Central memory CD8-positive, alpha-beta T cell (primary cell): ENCODE measurements at regions not wholly inside any gene's neighbourhood (a gene's known extent, or its start where the extent isn't known, plus 50 kb on each side); places are given as distances from the start of the nearest gene placed in this dataset.

Experiments
- ATAC-seq: fragments of 150-1000 bp; cut with Tn5 transposase; replicated peaks from 2 replicates; pipeline ENCODE4 v1.10.0; 2022; ENCODE audit warnings: mild to moderate bottlenecking, moderate FRiP score, moderate number of reproducible peaks; ENCODE audit not compliant: poor library complexity, severe bottlenecking; ENCODE audit errors: extremely low read depth
- DNase-seq, 2 donors: peaks; one replicate each; pipeline ENCODE4 v3.0.0; 2021; ENCODE audit warnings: low spot score in 2 of 2
- H3K27ac Mint-ChIP-seq: one replicate; pipeline ENCODE4 v1.8.0; 2022; ENCODE audit warnings: low read depth, mild to moderate bottlenecking, moderate library complexity, mixed read lengths
- H3K27me3 Mint-ChIP-seq: one replicate; pipeline ENCODE4 v1.8.0; 2022; ENCODE audit warnings: mixed read lengths
- H3K36me3 Mint-ChIP-seq: one replicate; pipeline ENCODE4 v1.8.0; 2022; ENCODE audit warnings: mild to moderate bottlenecking, moderate library complexity, mixed read lengths; ENCODE audit not compliant: insufficient read depth
- H3K4me1 Mint-ChIP-seq: one replicate; pipeline ENCODE4 v1.8.0; 2022; ENCODE audit warnings: mixed read lengths
- H3K4me3 Mint-ChIP-seq: one replicate; pipeline ENCODE4 v1.8.0; 2022; ENCODE audit warnings: mild to moderate bottlenecking, moderate library complexity, mixed read lengths
- H3K9me3 Mint-ChIP-seq: one replicate; pipeline ENCODE4 v1.8.0; 2022; ENCODE audit warnings: mixed read lengths

- H3K4me1 Mint-ChIP-seq: no peaks in the 10 kb centered on the region
- H3K27me3 Mint-ChIP-seq: peaks cover 20% of the 10 kb centered on the region
- ATAC-seq (no peak), DNase-seq (no peak)
- no peak overlapping the region for H3K4me3 Mint-ChIP-seq
- no peaks in the 10 kb centered on the region for H3K9me3 Mint-ChIP-seq
- no peaks in the 10 kb centered on the region for H3K36me3 Mint-ChIP-seq
- no peak overlapping the region for H3K27ac Mint-ChIP-seq
Measured at GRCh38 chr1:209484429-209484828, 99.1 kb upstream of the CAMK1G start.

DNA sequence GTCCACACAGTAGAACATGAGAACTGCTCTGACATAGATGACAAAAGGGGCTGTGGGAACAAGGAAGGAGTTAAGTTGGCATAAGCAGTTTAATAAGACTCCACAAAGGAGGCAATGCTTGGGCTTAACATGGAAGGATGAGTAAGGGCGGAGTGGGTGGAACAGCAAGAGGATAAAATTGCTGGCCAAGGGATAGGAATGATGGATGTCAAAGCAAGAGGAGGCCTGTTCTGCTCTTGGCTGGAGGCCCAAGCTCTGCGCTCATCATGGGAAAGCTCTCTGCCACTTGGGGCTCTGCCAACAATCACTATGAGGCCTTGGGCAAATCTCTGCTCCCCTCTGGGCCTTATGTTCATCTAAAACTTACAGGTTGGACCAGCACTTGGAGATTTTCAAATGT, 98.3 kb upstream of the CAMK1G start:
- Mint-ChIP-seq H3K27ac (no peak overlapping the region), H3K27me3 (peaks cover 13% of the 10 kb centered on the region), H3K4me3 (no peak overlapping the region), H3K36me3 (no peaks in the 10 kb centered on the region), H3K9me3 (no peaks in the 10 kb centered on the region), H3K4me1 (no peaks in the 10 kb centered on the region)
- ATAC-seq (no peak), DNase-seq (no peak)

GRCh38 chr1:209485751-209486150, 97.8 kb upstream of the CAMK1G start:
- Mint-ChIP-seq H3K4me3 (no peak overlapping the region), H3K27ac (no peak overlapping the region), H3K27me3 (peaks cover 9% of the 10 kb centered on the region), H3K4me1 (no peaks in the 10 kb centered on the region), H3K36me3 (no peaks in the 10 kb centered on the region), H3K9me3 (no peaks in the 10 kb centered on the region)
- ATAC-seq (no peak), DNase-seq (no peak)

DNA sequence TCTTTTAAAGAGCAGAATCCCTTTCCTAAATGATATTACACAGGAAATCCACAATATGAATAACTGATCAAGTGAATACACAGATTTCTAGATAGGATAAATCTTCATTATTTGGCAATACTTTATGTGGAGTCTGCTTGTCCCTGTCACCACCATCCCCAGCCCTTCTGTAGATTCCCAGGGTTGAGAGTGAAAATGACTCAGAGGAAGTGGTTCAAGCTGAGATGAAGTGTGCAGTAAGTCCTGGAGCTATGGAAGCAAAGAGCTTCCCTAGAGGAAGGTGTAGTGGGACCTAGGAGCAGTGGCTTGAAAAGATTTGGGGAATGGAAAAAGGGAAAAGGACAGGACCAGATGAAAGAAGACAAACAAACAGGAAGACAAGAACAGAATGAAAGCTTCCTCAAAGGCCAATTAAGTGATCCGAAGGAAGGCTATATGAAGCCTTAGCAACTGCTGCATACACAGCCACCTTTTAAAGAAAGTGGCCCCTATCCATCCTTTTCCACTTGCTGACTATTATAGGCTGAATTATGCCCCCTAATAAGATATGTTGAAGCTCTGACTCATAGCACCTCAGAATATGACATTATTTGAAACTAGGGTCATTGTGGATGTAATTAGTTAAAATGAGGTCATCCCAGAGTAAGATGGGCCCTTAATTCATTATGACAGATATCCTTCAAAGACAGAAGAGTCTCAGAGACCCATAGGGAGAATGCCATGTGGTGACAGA, 96.5 kb upstream of the CAMK1G start:
- H3K4me1 Mint-ChIP-seq: no peaks in the 10 kb centered on the region
- no peaks in the 10 kb centered on the region for H3K9me3 Mint-ChIP-seq
- no peak overlapping the region for H3K27ac Mint-ChIP-seq
- no peaks in the 10 kb centered on the region for H3K36me3 Mint-ChIP-seq
- DNase-seq (no peak), ATAC-seq (no peak)
- no peak overlapping the region for H3K4me3 Mint-ChIP-seq
- peaks cover 15% of the 10 kb centered on the region for H3K27me3 Mint-ChIP-seq

GRCh38 chr1:209490013-209490412, 93.5 kb upstream of the CAMK1G start:
- no peak overlapping the region for H3K27ac Mint-ChIP-seq
- DNase-seq: no peak
- peaks cover 2% of the 10 kb centered on the region for H3K9me3 Mint-ChIP-seq
- H3K4me3 Mint-ChIP-seq: no peak overlapping the region
- no peak for ATAC-seq
- no peaks in the 10 kb centered on the region for H3K4me1 Mint-ChIP-seq
- H3K27me3 Mint-ChIP-seq: peaks cover 39% of the 10 kb centered on the region
- H3K36me3 Mint-ChIP-seq: no peaks in the 10 kb centered on the region

GRCh38 chr1:209491031-209491430, 92.5 kb upstream of the CAMK1G start:
- no peak for ATAC-seq
- DNase-seq: no peak
- no peak overlapping the region for H3K4me3 Mint-ChIP-seq
- H3K4me1 Mint-ChIP-seq: no peaks in the 10 kb centered on the region
- no peaks in the 10 kb centered on the region for H3K36me3 Mint-ChIP-seq
- peaks cover 41% of the 10 kb centered on the region for H3K27me3 Mint-ChIP-seq
- peaks cover 5% of the 10 kb centered on the region for H3K9me3 Mint-ChIP-seq
- H3K27ac Mint-ChIP-seq: no peak overlapping the region

- Mint-ChIP-seq H3K27ac (no peak overlapping the region), H3K9me3 (peaks cover 5% of the 10 kb centered on the region), H3K27me3 (peaks cover 41% of the 10 kb centered on the region), H3K4me1 (no peaks in the 10 kb centered on the region), H3K36me3 (no peaks in the 10 kb centered on the region), H3K4me3 (no peak overlapping the region)
- ATAC-seq (no peak), DNase-seq (no peak)
Measured at GRCh38 chr1:209491496-209491895, 92.0 kb upstream of the CAMK1G start.

DNA sequence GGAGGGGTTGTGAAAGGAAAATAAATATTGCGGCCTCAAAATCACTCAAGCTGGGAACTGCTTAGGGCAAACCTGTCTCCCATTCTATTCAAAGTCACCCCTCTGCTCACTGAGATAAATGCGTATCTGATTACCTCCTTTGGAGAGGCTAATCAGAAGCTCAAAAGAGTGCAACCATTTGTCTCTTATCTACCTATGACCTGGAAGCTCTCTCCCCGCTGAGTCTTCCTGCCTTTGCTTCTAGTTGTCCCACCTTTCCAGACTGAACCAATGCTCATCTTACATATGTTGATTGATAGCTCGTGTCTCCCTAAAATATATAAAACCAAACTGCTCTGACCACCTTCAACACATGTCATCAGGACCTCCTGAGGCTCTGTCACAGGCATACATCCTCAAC, 91.6 kb upstream of the CAMK1G start:
- H3K27ac Mint-ChIP-seq: no peak overlapping the region
- H3K4me1 Mint-ChIP-seq: no peaks in the 10 kb centered on the region
- H3K36me3 Mint-ChIP-seq: no peaks in the 10 kb centered on the region
- no peak overlapping the region for H3K4me3 Mint-ChIP-seq
- ATAC-seq (no peak), DNase-seq (no peak)
- H3K9me3 Mint-ChIP-seq: peaks cover 9% of the 10 kb centered on the region
- H3K27me3 Mint-ChIP-seq: peaks cover 41% of the 10 kb centered on the region

- no peaks in the 10 kb centered on the region for H3K4me1 Mint-ChIP-seq
- peaks cover 32% of the 10 kb centered on the region for H3K27me3 Mint-ChIP-seq
- no peaks in the 10 kb centered on the region for H3K36me3 Mint-ChIP-seq
- ATAC-seq (no peak), DNase-seq (no peak)
- peaks cover 11% of the 10 kb centered on the region for H3K9me3 Mint-ChIP-seq
- no peak overlapping the region for H3K27ac Mint-ChIP-seq
- H3K4me3 Mint-ChIP-seq: no peak overlapping the region
Measured at GRCh38 chr1:209493559-209493958, 90.0 kb upstream of the CAMK1G start.

GRCh38 chr1:209497729-209498128, 85.8 kb upstream of the CAMK1G start:
- Mint-ChIP-seq H3K9me3 (peaks cover 25% of the 10 kb centered on the region), H3K27ac (no peak overlapping the region), H3K4me1 (no peaks in the 10 kb centered on the region), H3K27me3 (peaks cover 46% of the 10 kb centered on the region), H3K36me3 (no peaks in the 10 kb centered on the region), H3K4me3 (no peak overlapping the region)
- no peak for DNase-seq
- no peak for ATAC-seq

- H3K4me3 Mint-ChIP-seq: no peak overlapping the region
- peaks cover 37% of the 10 kb centered on the region for H3K27me3 Mint-ChIP-seq
- H3K4me1 Mint-ChIP-seq: no peaks in the 10 kb centered on the region
- DNase-seq (no peak), ATAC-seq (no peak)
- H3K27ac Mint-ChIP-seq: no peak overlapping the region
- H3K9me3 Mint-ChIP-seq: peaks cover 20% of the 10 kb centered on the region
- no peaks in the 10 kb centered on the region for H3K36me3 Mint-ChIP-seq
Measured at GRCh38 chr1:209500993-209501392, 82.5 kb upstream of the CAMK1G start.

GRCh38 chr1:209503196-209503595, 80.3 kb upstream of the CAMK1G start:
- no peak overlapping the region for H3K4me3 Mint-ChIP-seq
- DNase-seq (no peak), ATAC-seq (no peak)
- H3K27me3 Mint-ChIP-seq: peaks cover 49% of the 10 kb centered on the region
- H3K27ac Mint-ChIP-seq: no peak overlapping the region
- H3K4me1 Mint-ChIP-seq: no peaks in the 10 kb centered on the region
- H3K9me3 Mint-ChIP-seq: peaks cover 14% of the 10 kb centered on the region
- H3K36me3 Mint-ChIP-seq: no peaks in the 10 kb centered on the region

DNA sequence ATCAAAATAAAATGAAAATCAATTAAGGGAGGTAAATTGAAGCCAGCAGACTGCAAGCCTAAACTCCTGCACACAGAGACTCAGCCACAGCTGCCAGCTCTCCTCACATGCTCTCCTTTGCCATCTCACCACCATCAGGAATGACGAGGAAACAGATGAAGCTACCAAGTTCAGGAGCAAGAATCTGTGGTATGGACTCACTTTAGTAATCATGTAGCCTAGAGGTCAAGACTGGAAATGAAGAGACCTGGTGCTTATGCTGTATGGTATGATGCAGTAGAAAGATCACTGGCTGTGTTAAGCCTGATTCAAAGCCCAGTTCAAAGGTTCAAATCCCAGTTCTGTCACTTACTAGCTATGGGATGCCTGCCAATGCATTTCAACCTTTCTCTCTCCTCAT, 78.9 kb upstream of the CAMK1G start:
- no peaks in the 10 kb centered on the region for H3K36me3 Mint-ChIP-seq
- no peak overlapping the region for H3K27ac Mint-ChIP-seq

More for the DNA sequence above, 78.9 kb upstream of the CAMK1G start:
- DNase-seq (no peak), ATAC-seq (no peak)
- Mint-ChIP-seq H3K4me1 (no peaks in the 10 kb centered on the region), H3K4me3 (no peak overlapping the region), H3K9me3 (peaks cover 10% of the 10 kb centered on the region), H3K27me3 (peaks cover 43% of the 10 kb centered on the region)
